PC-9 (cell line): ENCODE measurements at regions not wholly inside any gene's neighbourhood (a gene's known extent, or its start where the extent isn't known, plus 50 kb on each side); places are given as distances from the start of the nearest gene placed in this dataset.

ENCODE experiments used
- CTCF ChIP-seq: fragments of 200-600 bp; sonication (generic); conservative IDR thresholded peaks from 2 replicates; pipeline ENCODE4 v1.6.1; 2017; ENCODE audit warnings: mixed run types, antibody characterized with exemption, mild to moderate bottlenecking, moderate library complexity
- EZH2 ChIP-seq: fragments of 200-600 bp; sonication (generic); IDR thresholded peaks from 2 replicates; pipeline ENCODE4 v1.8.0; 2017; ENCODE audit warnings: antibody characterized with exemption, low read depth

- TF ChIP-seq CTCF (peak; percentile 59), EZH2 (no peak)
Observed at GRCh38 chr19:13574933-13575332, 68.7 kb upstream of the CACNA1A start.
